Keratinocyte (primary cell): ENCODE measurements at regions not wholly inside any gene's neighbourhood (a gene's known extent, or its start where the extent isn't known, plus 50 kb on each side); places are given as distances from the start of the nearest gene placed in this dataset.

Source experiments
- CTCF ChIP-seq, 3 experiments: IDR thresholded peaks in 1 of 3; conservative IDR thresholded peaks in 1 of 3; optimal IDR thresholded peaks in 1 of 3; 2 replicates in 2 of 3; 3 replicates in 1 of 3; pipeline versions ENCODE3 to v1.5.1; 2011; ENCODE audit warnings: low read length in 3 of 3, mild to moderate bottlenecking in 3 of 3, moderate library complexity in 2 of 3, control low read depth in 1 of 3, inconsistent platforms in 1 of 3; ENCODE audit not compliant: insufficient read depth in 2 of 3; ENCODE audit errors: extremely low read depth in 1 of 3
- EZH2 ChIP-seq: IDR thresholded peaks from one replicate; pipeline ENCODE4 v1.6.1; 2012; ENCODE audit warnings: inconsistent platforms, mild to moderate bottlenecking, low read length, moderate library complexity

DNA sequence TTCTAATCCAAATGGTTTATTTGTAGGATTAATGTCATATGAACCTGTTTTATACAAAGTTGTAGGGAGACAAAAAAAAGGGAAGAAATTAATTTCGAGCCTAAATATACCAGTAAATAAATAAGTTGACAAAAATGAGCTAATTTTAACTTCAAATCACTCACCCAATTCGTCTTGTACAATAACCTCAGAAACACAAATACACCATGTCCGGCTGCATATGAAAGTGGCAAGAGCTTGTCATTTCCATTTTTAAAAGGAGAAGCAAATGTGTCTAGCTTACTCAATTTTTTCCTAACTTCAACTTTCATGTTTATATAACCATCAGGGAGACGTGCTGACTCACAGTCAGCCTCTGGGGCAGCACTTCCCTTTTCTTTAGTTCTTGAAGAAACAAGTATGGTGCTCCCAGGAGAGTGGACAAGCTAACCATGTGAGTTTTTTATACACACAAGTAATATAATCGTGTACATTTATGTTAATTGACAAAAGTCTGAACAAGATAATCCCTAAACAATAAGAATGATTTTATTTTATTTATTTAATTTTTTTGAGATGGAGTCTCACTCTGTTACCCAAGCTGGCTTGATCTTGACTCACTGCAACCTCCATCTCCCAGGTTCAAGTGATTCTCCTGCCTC lies 55.5 kb upstream of the SGK1 start:
- TF ChIP-seq CTCF (optimal IDR thresholded peaks at IDR 0.05 in 1 of 3, IDR thresholded peaks at IDR 0.05 in 1 of 3, conservative IDR thresholded peaks at IDR 0.05 in 1 of 3; ENCODE audit: extremely low read depth in 1 of 3, insufficient read depth in 2 of 3, low read length in 3 of 3) (no peak), EZH2 (no peak)
